Cardiac septum (tissue), 1 donor: ENCODE measurements at regions not wholly inside any gene's neighbourhood (a gene's known extent, or its start where the extent isn't known, plus 50 kb on each side); places are given as distances from the start of the nearest gene placed in this dataset.

Experiments
- DNase-seq: peaks from one replicate; pipeline ENCODE4 v3.0.0-alpha.2; 2020; ENCODE audit warnings: low spot score
- intact Hi-C: fragments of 100-400 bp; cut with DNase I; formaldehyde crosslinking; loops from one replicate; pipeline ENCODE4 v1.14.0; 2022
- donor health status: DM: no; HTN: no; CAD: no.

DNA sequence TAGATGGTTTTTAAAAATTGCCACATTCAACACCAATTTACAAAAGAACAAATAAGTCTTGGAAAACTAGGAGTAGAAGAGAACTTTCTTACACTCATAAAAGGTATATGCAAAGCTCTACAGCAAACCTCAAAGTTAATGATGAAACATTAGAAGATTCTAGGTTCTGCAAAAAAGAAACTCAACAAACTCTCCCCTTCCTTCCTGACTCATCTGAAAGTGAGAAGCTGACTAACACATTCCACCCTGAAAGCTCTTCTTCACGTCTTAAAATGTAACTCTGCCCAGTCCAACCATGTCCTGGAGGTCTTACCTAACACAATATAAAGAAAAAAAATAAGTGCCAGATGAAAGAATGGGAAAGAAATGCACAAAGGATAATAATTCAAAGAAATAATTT is 218.9 kb upstream of the ISX start:
- no peak for DNase-seq
- intact Hi-C loops = no loop called here

DNA sequence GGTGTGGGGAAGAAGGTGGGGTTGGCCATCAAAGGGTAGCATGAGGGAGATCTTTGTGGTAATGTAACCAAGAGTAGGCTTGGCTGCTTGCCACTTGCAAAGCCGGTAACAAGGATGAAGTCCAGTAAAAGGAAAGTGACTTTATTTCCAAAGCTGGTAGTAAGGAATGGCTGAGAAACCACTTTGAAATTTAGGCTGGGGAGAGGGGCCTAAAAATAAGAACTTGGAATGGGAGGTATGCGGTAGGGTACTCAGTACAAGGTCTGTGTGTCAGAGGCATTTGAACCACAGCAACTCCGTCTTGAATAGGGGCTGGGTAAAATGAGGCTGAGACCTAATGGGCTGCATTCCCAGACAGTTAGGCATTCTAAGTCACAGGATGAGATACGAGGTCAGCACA is 216.0 kb upstream of the ISX start:
- no peak for DNase-seq
- intact Hi-C loops = no loop called here

DNA sequence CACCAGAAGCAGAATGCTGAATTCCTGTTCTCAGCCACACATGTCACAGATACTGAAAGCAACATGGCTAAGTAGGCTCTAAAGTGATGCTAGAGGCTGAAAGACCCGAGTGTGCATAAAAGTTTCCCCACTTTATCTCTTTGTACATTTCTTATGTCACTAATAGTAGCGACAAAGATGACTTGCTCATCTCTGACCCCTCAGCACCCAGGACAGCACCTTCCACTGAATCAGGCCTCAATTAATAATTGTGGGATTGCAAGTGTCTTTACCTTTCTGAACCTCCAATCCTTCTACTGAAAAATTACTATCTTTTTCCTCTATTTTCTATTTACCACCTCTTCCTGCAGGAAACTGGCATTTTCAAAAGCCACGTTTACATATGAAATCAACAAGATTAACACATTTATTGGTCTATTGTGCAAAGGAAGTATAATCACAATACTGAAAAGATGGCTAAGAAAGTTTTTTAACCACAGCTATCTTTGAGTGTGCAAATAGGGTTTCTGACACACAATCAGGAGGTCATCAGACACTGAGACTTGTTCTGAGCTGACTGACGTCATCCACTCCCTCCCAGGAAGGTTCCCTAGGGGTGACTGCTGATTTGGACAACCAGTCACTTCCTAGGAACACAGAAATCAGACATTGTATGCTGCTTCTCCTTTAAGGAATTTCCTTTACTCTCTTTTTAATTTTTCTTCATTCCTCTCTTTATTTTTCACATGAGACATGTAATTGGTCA is 213.9 kb upstream of the ISX start:
- intact Hi-C loops = no loop called here
- no peak for DNase-seq

DNA sequence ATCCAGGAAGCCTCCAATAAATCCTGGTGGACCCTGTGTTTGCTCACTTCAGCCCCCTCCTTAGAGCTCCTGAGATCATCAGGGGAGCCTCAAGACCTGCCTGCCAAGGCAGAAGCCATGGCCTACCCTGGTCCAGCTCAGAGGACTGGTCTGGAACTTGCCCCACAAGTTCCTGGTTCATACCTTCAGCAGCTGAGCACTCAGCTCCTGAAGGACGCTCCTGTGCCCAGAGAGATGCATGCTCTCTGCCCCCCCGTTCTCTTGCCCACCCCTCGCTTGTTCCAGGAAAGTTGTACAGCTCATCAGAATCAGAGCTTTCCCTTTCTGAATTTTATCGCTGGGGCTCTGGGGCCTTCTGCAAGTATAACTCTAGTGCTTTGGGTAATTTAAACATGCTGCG is 210.5 kb upstream of the ISX start:
- intact Hi-C loops = no loop called here
- no peak for DNase-seq

DNA sequence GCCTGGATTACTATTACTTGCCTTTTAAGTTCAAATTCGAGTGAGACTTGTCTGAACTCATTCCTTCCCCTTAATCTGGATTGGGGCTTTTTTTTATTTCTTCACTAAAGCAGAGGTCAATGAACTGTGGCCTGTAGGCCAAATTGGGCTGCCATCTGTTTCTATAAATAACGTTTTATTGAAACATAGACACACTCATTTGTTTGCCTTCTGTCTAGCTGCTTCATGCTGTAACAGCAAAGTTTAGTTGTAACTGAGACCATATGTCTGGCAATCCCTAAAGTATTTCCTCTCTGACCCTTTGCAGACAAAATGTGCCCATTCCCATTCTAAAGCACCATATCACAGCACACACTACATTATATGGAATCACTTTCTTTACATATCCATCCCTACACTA is 207.9 kb upstream of the ISX start:
- no peak for DNase-seq
- intact Hi-C loops = no loop called here

DNA sequence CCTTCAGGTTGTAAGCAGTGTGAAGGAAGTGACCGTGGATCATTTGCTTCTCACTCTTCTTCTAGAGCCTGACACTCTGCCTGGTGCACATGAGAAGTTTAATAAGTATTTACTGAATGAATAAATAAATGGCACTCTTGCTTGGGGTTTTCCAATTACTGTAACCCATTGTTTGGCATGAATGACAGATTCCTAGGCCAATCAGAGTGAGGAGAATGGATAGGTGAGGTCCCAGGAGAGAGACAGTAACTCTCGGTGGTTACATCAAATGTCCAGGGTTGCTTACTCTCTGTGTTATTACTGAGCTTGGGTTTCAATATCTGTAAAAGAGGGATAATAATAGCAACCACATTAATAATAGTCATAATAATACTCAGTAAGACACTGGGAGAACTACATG is 204.2 kb upstream of the ISX start:
- intact Hi-C loops = no loop called here

DNA sequence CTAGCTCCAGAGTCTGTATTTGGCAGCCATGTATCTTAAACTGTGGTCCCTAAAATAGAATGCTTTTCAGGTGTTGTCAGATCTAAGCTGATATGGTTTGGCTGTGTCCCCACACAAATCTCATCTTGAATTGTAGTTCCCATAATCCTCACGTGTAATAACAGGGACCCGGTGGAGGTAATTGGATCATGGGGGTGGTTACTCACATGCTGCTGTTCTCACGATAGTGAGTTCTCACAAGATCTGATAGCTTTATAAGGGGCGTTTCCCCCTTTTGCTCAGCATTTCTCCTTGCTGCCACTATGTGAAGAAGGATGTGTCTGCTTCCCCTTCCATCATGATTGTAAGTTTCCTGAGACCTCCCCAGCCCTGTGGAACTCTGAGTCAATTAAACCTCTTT is 199.9 kb upstream of the ISX start:
- intact Hi-C loops = no loop called here
- no peak for DNase-seq

More for the DNA sequence above, 204.2 kb upstream of the ISX start:
- no peak for DNase-seq

DNA sequence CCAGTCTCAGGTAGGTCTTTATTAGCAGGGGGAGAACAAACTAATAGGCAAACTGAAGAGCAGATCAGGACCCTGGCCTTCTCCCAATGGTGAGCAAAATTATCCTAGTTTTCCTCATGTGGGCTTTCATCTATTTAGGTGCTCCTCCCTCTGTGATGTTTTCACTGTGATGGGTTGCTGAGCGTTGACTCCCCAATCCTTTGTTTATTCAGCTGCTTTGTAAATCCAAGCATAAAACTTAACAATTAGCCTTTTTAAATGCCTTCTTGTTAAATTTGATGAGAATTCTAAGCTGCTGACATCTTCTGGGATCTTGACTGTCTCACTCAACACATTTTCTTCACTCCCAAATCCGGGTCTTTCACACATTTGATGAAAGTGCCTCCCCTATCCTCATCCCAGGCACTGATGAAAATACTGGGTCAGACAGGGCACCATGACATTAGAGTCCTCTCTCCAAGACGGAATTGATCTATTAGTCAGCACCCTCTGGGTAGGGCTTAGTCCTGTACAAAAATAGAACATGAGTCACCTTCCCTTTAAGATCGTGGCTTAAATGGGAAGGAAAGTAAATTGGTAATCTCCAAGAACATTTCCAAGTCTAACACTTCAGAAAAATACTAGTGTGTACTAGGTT is 199.3 kb upstream of the ISX start:
- DNase-seq = no peak
- intact Hi-C loops = no loop called here

DNA sequence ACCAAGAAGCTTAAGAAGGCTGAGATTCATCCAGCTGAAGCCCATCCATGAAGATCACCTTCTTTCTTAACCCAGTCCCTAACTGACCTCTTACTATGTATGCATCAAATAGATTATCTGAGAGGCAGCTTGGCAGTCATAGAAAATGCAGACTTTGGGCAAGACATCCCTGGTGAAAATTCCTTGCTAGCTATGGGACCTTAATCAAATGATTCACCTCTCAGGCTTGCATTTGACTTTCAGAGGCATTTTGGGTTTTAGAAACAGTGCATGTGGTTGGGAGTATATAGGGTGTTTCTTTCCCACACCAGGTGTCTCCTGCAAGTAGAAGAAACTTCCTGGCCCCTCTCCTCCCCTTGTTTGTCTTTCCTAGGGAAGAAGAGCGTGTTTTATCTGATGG is 188.5 kb upstream of the ISX start:
- intact Hi-C loops = no loop called here

DNA sequence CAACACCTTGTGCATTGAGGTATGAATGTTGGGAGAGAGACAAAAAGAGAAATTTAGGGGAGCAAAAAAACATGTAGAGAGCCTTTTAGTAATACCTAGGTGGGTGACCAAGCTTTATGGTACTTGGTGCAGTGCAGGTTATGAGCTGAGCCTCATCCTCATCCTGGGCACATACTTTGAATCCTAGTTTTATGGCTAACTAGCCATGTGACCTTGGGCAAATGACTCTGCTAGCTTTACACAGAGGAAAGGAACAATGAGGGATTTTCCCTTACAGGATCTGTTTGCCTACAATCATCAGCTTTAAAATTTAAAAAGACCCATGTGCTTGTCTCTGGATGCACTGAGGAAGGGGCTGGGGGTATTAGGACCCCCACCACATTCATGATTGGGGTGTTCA is 187.8 kb upstream of the ISX start:
- DNase-seq = no peak
- intact Hi-C loops = no loop called here

More for the DNA sequence above, 188.5 kb upstream of the ISX start:
- no peak for DNase-seq

DNA sequence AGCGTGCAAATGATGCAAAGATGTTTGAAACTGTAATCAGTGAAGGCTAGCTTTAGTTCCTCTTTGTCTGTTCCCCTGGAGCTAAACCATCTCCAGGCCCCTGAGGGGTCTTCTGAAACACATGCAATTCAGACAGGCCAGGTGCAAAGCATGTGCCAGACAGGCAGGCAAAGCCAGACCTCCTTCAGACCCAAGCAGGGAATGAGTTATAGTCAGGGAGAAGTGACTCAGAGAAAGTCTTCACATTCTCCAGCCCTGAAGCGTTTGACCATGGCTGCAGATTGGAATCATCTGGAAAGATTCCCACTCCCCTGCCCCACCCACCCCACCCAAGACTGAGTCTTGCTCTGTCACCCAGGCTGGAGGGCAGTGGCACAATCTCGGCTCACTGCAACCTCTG is 187.0 kb upstream of the ISX start:
- intact Hi-C loops = no loop called here
- DNase-seq = no peak

DNA sequence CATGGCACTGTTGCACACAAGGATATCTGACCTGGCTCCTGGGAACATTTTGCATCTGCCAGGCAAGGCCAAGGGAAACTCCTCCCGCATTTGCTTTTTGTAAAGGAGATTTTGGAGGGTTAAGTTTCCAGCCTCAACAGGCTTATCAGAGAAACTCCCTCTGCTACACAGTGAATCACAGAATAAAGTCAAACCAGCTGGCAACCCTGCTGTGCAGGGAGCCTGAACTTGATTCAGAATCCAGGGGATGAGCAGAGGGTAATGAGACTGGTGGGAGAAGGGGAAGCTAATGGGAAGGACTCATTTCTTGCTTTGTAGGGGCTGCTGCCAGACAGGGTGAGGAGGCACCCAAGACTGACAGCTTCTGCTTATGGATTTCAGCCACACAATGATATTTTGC is 185.3 kb upstream of the ISX start:
- intact Hi-C loops = no loop called here
- DNase-seq = no peak

DNA sequence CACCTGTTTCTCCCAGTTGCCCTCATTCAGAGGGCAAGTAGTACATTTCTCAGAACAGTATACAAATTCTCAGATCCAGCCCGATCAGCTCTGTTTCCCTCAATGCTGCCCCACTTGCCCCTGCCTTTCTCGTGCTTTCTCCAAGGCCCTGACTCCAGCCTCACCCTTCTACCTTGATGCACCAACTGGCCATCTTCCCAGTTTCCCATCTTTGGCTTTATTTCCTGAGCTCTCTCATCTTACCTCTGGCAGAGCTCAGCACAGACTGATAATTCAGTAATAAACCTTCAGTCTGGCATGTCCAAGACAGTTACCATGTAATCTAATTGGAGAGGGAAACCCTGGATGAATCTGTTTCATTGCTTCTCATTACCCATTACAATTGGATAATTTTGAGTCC is 184.5 kb upstream of the ISX start:
- intact Hi-C loops = no loop called here
- no peak for DNase-seq

DNA sequence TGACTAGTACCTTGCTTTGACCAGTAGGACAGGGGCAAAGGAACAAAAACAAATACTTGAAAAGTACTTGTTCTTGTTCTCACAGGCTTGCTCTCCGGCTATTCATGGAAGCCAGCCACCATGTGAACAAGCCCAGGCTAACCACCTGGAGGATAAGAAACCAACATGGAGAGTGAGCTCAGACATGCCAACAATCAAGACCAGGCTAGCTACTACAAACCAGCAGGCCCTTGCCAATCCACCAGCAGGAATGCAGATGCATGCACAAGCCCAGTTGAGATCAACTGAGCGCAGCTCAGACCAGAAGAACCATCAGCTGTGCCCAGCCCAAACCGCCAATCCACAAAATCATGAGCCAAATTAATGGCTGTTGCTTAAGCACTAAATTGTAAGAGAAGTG is 180.1 kb upstream of the ISX start:
- DNase-seq = no peak
- intact Hi-C loops = no loop called here

DNA sequence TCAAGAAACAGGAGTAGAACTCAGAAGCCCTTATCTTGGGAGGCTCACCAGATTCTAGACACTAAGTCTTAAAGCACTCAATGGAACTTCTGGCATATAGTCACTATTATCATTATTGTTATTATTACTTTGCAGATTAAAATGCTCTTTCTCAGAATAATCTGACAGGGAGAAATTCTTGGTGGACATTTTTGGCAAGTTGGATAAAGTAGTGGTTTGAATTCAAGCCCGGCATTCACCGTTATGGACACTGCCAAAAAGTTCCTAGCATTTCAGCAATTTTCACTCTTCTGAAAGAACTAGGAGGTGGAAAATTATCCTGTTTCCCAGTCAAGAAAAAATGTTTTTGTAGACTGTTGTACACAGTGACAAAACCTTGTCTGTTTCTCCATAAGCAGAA is 179.6 kb upstream of the ISX start:
- intact Hi-C loops = no loop called here
- no peak for DNase-seq

DNA sequence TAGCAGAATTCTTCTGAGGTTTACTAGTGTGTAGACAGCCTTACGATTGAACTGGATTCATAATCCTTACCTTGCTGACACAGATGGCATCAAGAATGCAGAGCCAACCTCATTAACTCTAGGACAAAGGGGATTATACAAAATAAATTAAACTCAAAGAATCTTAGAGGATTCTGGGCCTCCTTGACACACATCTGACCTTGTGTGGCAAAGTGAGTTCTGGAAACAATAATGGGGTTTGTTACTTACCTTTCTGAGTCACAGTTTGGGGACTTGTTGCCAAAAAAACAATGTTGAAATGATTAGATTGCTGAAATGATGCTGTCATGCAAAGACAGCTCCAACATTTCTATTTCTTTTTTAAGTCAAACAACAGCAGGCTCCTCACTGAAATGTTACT is 179.1 kb upstream of the ISX start:
- intact Hi-C loops = no loop called here
- no peak for DNase-seq

DNA sequence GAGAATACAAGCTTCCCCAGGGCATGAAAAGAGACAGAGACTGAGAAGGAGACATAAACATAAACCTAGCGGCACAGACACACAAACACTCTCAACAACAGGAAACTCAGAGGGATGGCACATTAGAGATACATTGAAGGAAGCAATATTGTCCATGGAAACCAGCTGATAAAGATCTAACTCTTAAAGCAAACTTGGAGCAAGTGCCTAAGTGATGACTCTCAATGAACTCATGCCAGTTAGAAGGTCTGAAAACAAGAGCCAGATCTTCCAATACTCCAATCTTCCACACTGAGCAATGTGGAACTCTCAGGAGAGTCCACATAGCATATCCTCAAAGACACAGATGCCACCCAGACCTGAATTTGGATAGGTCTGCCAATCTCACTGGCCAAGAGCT is 168.8 kb upstream of the ISX start:
- DNase-seq = no peak
- intact Hi-C loops = no loop called here

DNA sequence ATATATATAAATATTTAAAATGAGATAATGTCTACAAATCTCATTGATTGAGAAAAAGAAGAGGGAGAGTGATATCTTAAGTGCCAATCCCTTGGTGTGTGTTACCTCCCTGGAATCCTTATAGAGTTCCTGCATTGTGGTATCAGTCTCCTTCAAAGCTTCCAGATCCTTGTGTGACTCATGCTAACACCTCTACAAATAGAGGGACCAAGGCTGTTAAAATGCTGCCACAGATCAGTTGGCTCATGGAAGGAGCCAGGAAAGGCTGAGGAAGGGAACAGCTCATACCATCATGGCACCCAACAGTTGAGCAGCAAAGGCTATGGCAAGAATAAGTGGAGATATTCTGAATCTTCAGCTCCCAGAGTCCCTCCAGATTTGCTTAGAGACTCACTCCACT is 163.6 kb upstream of the ISX start:
- DNase-seq = no peak
- intact Hi-C loops = no loop called here

DNA sequence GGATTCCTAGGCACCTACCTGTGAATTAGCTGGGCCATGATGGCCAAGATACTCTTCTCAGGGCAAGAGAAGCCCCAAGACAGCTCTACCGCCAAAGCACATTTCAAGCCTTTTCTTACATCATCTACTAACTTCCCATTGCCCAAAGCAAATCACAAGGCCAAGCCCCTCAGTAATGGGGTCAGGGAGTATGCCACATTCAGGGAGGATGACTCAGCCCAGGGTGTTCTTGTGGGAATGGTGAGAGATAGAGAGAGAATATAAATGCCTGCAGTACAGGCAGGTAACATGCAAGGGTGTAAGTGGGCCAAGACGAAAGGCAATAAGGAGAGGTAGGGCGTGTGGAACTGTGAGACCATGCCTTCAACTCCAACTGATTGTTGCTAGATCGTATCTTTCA is 162.5 kb upstream of the ISX start:
- no peak for DNase-seq
- intact Hi-C loops = no loop called here

DNA sequence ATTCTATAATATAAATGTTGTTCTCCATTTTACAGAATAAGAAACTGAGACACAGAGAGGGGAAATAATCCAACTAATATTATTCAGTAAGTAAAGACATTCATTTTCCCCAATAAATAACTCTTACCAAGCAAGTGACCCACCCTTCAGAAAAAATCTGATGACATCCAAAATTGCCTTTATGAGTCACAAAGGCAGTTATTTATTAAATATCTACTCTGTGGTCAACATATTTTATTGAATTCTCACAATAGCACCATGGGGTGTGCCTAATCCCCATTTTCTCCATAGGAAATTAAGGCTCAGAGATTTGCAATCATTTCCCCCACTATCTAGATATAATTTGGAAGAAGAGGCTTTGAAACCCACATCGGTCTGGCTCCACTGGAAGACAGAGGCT is 161.5 kb upstream of the ISX start:
- DNase-seq = no peak

DNA sequence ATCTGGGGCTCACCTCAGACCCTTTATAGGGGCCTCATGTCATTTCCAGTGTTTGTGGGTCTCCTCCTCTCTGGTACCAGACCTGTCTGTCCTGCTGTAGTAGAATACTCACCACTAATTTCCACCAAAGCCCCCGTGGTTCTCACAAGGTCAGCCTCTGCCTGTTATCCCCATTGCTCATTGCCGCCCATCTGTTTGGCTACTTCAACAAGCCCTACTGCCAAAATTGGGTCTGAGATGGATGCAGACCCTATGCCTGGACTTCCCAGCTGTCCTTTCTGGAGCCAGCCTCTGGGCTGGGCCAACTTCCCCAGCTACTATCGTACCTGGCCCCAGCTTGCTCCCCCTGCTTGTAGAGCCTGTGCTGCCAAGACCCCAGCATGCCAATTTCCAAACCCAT is 152.1 kb upstream of the ISX start:
- intact Hi-C loops = no loop called here
- DNase-seq = no peak

More for the DNA sequence above, 161.5 kb upstream of the ISX start:
- intact Hi-C loops = no loop called here

DNA sequence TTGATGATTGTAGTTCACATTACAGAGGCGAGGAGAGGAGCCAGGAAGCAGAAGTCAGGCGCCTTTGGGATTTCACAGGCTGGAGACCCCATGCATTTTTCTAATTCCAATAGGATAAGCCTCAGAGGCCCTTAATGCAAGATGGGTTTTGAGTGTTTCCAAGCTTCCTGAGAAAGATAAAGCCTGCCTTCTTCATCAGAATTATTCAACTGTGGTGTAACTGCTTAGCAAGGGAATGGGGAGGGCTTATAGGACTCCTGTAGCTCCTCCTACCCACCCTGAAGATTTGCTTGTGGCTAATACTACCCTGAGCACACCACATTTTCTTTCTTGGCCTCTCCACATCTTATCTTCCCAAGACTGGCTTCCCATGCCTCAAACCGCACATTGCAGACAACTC is 151.1 kb upstream of the ISX start:
- no peak for DNase-seq
- intact Hi-C loops = no loop called here
